IPS-20b (cell line): ENCODE measurements at regions not wholly inside any gene's neighbourhood (a gene's known extent, or its start where the extent isn't known, plus 50 kb on each side); places are given as distances from the start of the nearest gene placed in this dataset.

Experiments
- H3K27ac ChIP-seq: one replicate; pipeline ENCODE4 v1.5.1; 2013; ENCODE audit warnings: low read length
- H3K27me3 ChIP-seq: 2 replicates; pipeline ENCODE4 v1.6.1; 2013; ENCODE audit warnings: mild to moderate bottlenecking, low read length, inconsistent platforms; ENCODE audit not compliant: insufficient read depth
- H3K36me3 ChIP-seq: 2 replicates; pipeline ENCODE4 v1.6.1; 2013; ENCODE audit warnings: low read depth, mild to moderate bottlenecking, inconsistent platforms, low read length, moderate library complexity; ENCODE audit not compliant: insufficient read depth
- H3K4me1 ChIP-seq: 2 replicates; pipeline ENCODE4 v1.6.1; 2013; ENCODE audit warnings: mild to moderate bottlenecking, control low read depth, inconsistent platforms, low read length, moderate library complexity; ENCODE audit not compliant: insufficient read depth
- H3K4me3 ChIP-seq: 2 replicates; pipeline ENCODE4 v1.5.1; 2013; ENCODE audit warnings: mild to moderate bottlenecking, low read length, inconsistent platforms
- H3K9ac ChIP-seq: 2 replicates; pipeline ENCODE4 v1.6.1; 2013; ENCODE audit warnings: low read depth, mild to moderate bottlenecking, inconsistent platforms, low read length, moderate library complexity
- H3K9me3 ChIP-seq: 2 replicates; pipeline ENCODE4 v1.6.1; 2013; ENCODE audit warnings: mild to moderate bottlenecking, low read depth, low read length, inconsistent platforms; ENCODE audit not compliant: insufficient read depth

DNA sequence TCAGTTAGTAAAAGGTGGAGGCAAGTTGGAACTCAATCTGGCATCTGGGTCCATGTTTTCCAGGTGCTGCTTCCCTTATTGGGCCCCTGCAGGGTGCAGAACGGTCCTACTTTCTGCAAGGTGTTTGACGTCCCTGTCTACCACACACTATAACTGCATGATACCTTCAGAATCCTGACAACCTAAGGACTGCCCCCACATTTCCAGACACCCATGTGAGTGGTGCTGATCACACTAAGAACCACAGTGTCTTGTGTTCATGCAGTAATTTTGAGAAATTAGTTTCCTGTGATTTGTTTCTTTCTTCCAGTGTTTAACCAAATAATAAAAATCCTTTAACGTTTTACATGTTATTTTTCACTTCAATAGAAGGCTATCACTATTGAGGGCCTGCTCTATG lies 121.1 kb upstream of the MDM1 start:
- Histone ChIP-seq H3K27ac (no peak overlapping the region), H3K4me3 (no peak overlapping the region), H3K9ac (no peak overlapping the region), H3K4me1 (peaks cover 16% of the 10 kb centered on the region), H3K27me3 (no peaks in the 10 kb centered on the region), H3K36me3 (no peaks in the 10 kb centered on the region), H3K9me3 (no peaks in the 10 kb centered on the region)

- Histone ChIP-seq H3K36me3 (no peaks in the 10 kb centered on the region), H3K9ac (no peak overlapping the region), H3K4me1 (peaks cover 16% of the 10 kb centered on the region), H3K27me3 (no peaks in the 10 kb centered on the region), H3K27ac (no peak overlapping the region), H3K9me3 (no peaks in the 10 kb centered on the region), H3K4me3 (no peak overlapping the region)
These were observed 121.7 kb upstream of the MDM1 start for GRCh38 chr12:68453876-68454275.

GRCh38 chr12:68454892-68455291 lies 122.7 kb upstream of the MDM1 start:
- Histone ChIP-seq H3K9ac (no peak overlapping the region), H3K27me3 (no peaks in the 10 kb centered on the region), H3K4me1 (peaks cover 16% of the 10 kb centered on the region), H3K4me3 (no peak overlapping the region), H3K9me3 (no peaks in the 10 kb centered on the region), H3K27ac (no peak overlapping the region), H3K36me3 (no peaks in the 10 kb centered on the region)

GRCh38 chr12:68455691-68456345 lies 123.7 kb upstream of the MDM1 start:
- H3K9ac ChIP-seq = no peak overlapping the region
- no peaks in the 10 kb centered on the region for H3K36me3 ChIP-seq
- H3K27ac ChIP-seq = no peak overlapping the region
- peaks cover 16% of the 10 kb centered on the region for H3K4me1 ChIP-seq
- H3K4me3 ChIP-seq = no peak overlapping the region
- no peaks in the 10 kb centered on the region for H3K9me3 ChIP-seq
- H3K27me3 ChIP-seq = no peaks in the 10 kb centered on the region

DNA sequence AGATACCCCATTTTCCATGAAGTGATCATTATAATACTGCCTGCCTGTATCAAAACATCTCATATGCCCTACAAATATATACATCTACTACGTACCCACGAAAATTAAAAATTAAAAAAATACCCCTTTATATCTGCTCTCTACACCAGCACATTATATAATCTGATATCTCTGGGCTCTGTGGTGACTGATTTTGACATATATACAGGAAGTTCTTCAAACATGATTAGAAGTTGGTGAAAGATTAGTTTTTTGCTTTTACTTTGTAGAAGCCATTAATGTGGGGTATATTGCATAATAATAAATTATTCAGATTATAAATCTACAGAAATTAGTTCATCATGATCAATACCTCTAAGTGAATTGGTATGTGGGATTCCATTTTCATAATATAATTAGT lies 126.7 kb upstream of the MDM1 start:
- Histone ChIP-seq H3K4me3 (no peak overlapping the region), H3K27ac (no peak overlapping the region), H3K9ac (no peak overlapping the region), H3K36me3 (no peaks in the 10 kb centered on the region), H3K9me3 (no peaks in the 10 kb centered on the region), H3K4me1 (peaks cover 9% of the 10 kb centered on the region), H3K27me3 (no peaks in the 10 kb centered on the region)

DNA sequence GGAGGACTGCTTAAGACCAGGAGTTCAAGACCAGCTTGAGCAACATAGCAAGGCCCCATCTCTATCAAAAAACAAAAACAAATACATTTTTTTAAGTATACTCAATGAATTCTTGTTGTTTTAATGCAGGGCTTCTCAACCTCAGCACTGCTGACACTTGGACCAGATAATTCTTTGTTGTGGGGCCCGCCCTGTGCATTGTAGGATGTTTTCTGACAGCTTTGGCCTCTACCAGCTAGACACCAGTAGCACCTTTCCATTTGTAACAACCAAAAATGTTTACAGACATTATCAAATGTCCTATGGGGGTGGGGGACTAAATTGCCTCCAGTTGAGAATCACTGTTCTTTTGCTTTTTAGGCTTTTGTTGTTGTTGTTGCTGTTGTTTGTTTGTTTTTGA lies 128.1 kb upstream of the MDM1 start:
- Histone ChIP-seq H3K4me3 (no peak overlapping the region), H3K27me3 (no peaks in the 10 kb centered on the region), H3K4me1 (peaks cover 6% of the 10 kb centered on the region), H3K27ac (no peak overlapping the region), H3K36me3 (no peaks in the 10 kb centered on the region), H3K9ac (no peak overlapping the region), H3K9me3 (no peaks in the 10 kb centered on the region)

- no peaks in the 10 kb centered on the region for H3K9me3 ChIP-seq
- H3K4me1 ChIP-seq = no peaks in the 10 kb centered on the region
- H3K4me3 ChIP-seq = no peak overlapping the region
- H3K27me3 ChIP-seq = no peaks in the 10 kb centered on the region
- no peak overlapping the region for H3K9ac ChIP-seq
- H3K36me3 ChIP-seq = no peaks in the 10 kb centered on the region
- H3K27ac ChIP-seq = no peak overlapping the region
These were observed 129.5 kb upstream of the MDM1 start for GRCh38 chr12:68461645-68462044.

- no peaks in the 10 kb centered on the region for H3K4me1 ChIP-seq
- H3K27me3 ChIP-seq = no peaks in the 10 kb centered on the region
- H3K4me3 ChIP-seq = no peak overlapping the region
- H3K9me3 ChIP-seq = no peaks in the 10 kb centered on the region
- no peaks in the 10 kb centered on the region for H3K36me3 ChIP-seq
- H3K27ac ChIP-seq = no peak overlapping the region
- no peak overlapping the region for H3K9ac ChIP-seq
These were observed 130.6 kb upstream of the MDM1 start for GRCh38 chr12:68462803-68463202.

- Histone ChIP-seq H3K9ac (no peak overlapping the region), H3K36me3 (no peaks in the 10 kb centered on the region), H3K4me3 (no peak overlapping the region), H3K27me3 (no peaks in the 10 kb centered on the region), H3K27ac (no peak overlapping the region), H3K4me1 (no peaks in the 10 kb centered on the region), H3K9me3 (no peaks in the 10 kb centered on the region)
These were observed 133.1 kb upstream of the MDM1 start for GRCh38 chr12:68465227-68465626.

DNA sequence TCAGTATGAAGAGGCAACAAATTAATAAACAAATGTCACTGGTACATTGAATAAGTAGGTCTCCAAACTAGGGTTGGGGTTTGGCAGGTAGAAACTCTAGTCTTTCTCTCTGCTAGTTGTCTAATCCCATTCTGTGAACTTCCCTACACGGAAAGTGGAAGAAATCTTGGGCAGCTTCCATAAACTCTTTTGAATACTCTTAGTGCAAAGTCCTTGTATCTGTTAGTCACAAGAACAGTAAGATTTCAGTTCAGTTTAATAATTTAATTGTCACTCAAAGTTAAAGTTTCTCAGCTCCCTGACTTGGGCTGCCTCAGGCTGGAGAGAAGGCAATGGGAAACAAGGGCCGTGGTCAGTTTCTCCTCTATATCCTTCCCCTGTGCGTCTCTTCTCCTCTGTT lies 135.4 kb upstream of the MDM1 start:
- Histone ChIP-seq H3K27me3 (no peaks in the 10 kb centered on the region), H3K4me1 (no peaks in the 10 kb centered on the region), H3K9me3 (no peaks in the 10 kb centered on the region), H3K4me3 (no peak overlapping the region), H3K36me3 (no peaks in the 10 kb centered on the region), H3K9ac (no peak overlapping the region), H3K27ac (no peak overlapping the region)

- Histone ChIP-seq H3K36me3 (no peaks in the 10 kb centered on the region), H3K9me3 (no peaks in the 10 kb centered on the region), H3K27ac (no peak overlapping the region), H3K27me3 (no peaks in the 10 kb centered on the region), H3K4me1 (no peaks in the 10 kb centered on the region), H3K9ac (no peak overlapping the region), H3K4me3 (no peak overlapping the region)
These were observed 135.9 kb upstream of the MDM1 start for GRCh38 chr12:68468036-68468435.

DNA sequence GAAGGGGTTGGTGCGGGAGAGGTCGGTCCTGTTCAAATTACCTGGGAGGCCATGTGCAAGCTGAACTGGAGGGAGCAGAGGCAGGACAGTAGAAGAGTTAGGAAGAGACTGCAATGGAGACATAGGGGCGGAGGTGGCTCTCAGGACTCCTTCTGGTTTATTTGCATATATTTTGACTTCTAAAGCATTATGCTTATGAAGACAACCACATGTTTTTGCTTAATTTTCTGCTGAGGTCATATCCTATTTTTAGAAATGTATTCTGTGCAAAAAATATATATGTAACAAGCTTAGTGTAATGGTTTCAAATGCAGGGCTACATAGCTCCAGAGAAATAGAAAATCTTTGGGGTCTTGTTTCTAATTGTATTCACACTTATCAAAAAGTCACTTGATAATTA lies 137.0 kb upstream of the MDM1 start:
- Histone ChIP-seq H3K36me3 (no peaks in the 10 kb centered on the region), H3K4me1 (no peaks in the 10 kb centered on the region), H3K27ac (no peak overlapping the region), H3K27me3 (no peaks in the 10 kb centered on the region), H3K9ac (no peak overlapping the region), H3K4me3 (no peak overlapping the region), H3K9me3 (no peaks in the 10 kb centered on the region)
